DOHH2 (cell line): ENCODE measurements at regions not wholly inside any gene's neighbourhood (a gene's known extent, or its start where the extent isn't known, plus 50 kb on each side); places are given as distances from the start of the nearest gene placed in this dataset.

Experiments
- CTCF ChIP-seq: fragments of 200-600 bp; sonication (generic); IDR thresholded peaks from one replicate; pipeline ENCODE4 v1.5.1; 2014; ENCODE audit warnings: antibody characterized with exemption, mild to moderate bottlenecking, low read depth, low read length; ENCODE audit not compliant: poor library complexity, severe bottlenecking
- EZH2phosphoT487 ChIP-seq: fragments of 200-600 bp; sonication (generic); IDR thresholded peaks from 2 replicates; pipeline ENCODE4 v1.6.1; 2017; ENCODE audit warnings: borderline replicate concordance, mild to moderate bottlenecking, antibody characterized with exemption, low read length, moderate library complexity, mixed read lengths

GRCh38 chr22:34017205-34017604, 96.9 kb upstream of the LARGE1 start:
- TF ChIP-seq CTCF (no peak), EZH2phosphoT487 (no peak)
